GM18907 (cell line): ENCODE measurements at regions not wholly inside any gene's neighbourhood (a gene's known extent, or its start where the extent isn't known, plus 50 kb on each side); places are given as distances from the start of the nearest gene placed in this dataset.

Experiments used
- ATAC-seq: cut with Tn5 transposase; IDR thresholded peaks from one replicate; pipeline ENCODE4 v1.9.1; 2021; ENCODE audit warnings: mild to moderate bottlenecking, moderate library complexity; ENCODE audit not compliant: unreplicated experiment

- ATAC-seq: no peak
These were observed 231.2 kb upstream of the TPRG1 start for GRCh38 chr3:188940573-188940932.

- no peak for ATAC-seq
These were observed 230.7 kb upstream of the TPRG1 start for GRCh38 chr3:188941103-188941502.

- ATAC-seq: no peak
These were observed 229.6 kb upstream of the TPRG1 start for GRCh38 chr3:188942191-188942590.

GRCh38 chr3:188943591-188943990 is 228.2 kb upstream of the TPRG1 start:
- no peak for ATAC-seq

GRCh38 chr3:188944108-188944507 is 227.7 kb upstream of the TPRG1 start:
- ATAC-seq: no peak

- no peak for ATAC-seq
These were observed 225.2 kb upstream of the TPRG1 start for GRCh38 chr3:188946351-188947240.

- ATAC-seq: no peak
These were observed 224.1 kb upstream of the TPRG1 start for GRCh38 chr3:188947401-188948280.

GRCh38 chr3:188948281-188948996 is 223.3 kb upstream of the TPRG1 start:
- no peak for ATAC-seq

- no peak for ATAC-seq
These were observed 222.8 kb upstream of the TPRG1 start for GRCh38 chr3:188948997-188949389.

- no peak for ATAC-seq
These were observed 222.3 kb upstream of the TPRG1 start for GRCh38 chr3:188949456-188949855.

GRCh38 chr3:188949996-188950395 is 221.8 kb upstream of the TPRG1 start:
- no peak for ATAC-seq

- ATAC-seq: no peak
These were observed 220.8 kb upstream of the TPRG1 start for GRCh38 chr3:188950832-188951489.

- ATAC-seq: no peak
These were observed 220.0 kb upstream of the TPRG1 start for GRCh38 chr3:188951734-188952133.

- no peak for ATAC-seq
These were observed 217.1 kb upstream of the TPRG1 start for GRCh38 chr3:188954590-188955208.

GRCh38 chr3:188955919-188956318 is 215.9 kb upstream of the TPRG1 start:
- ATAC-seq: no peak

GRCh38 chr3:188956839-188957489 is 214.8 kb upstream of the TPRG1 start:
- no peak for ATAC-seq

GRCh38 chr3:188959013-188959412 is 212.8 kb upstream of the TPRG1 start:
- no peak for ATAC-seq

GRCh38 chr3:188962253-188963247 is 209.2 kb upstream of the TPRG1 start:
- no peak for ATAC-seq

GRCh38 chr3:188964957-188965356 is 206.8 kb upstream of the TPRG1 start:
- no peak for ATAC-seq
